HepG2 (cell line): ENCODE measurements at regions not wholly inside any gene's neighbourhood (a gene's known extent, or its start where the extent isn't known, plus 50 kb on each side); places are given as distances from the start of the nearest gene placed in this dataset.

ENCODE experiments used
- ATAC-seq: fragments of 200-7000 bp; cut with Tn5 transposase; 3 replicates; pipeline ENCODE4 v1.9.1; 2020; ENCODE audit warnings: mild to moderate bottlenecking, moderate library complexity
- BruUV-seq: library from RNA; stranded (reverse); fragments of 400-500 nt; replicated peaks from 2 replicates; lab custom pipeline; 2021; lab: Mats Ljungman, UMichigan
- CTCF ChIA-PET: fragments of 300-600 bp; formaldehyde crosslinking; extraction: SDS; loops from one replicate; lab custom pipeline; 2021; ENCODE audit warnings: low total read pairs, inconsistent platforms, low intra/inter-chr PET ratio; lab: Yijun Ruan, JAX
- POLR2A ChIA-PET: fragments of 350-600 bp; sonication (Branson Sonifier 250); formaldehyde crosslinking; loops from one replicate; lab custom pipeline; 2020; ENCODE audit warnings: antibody characterized with exemption, inconsistent platforms; lab: Yijun Ruan, JAX
- DNase-seq: peaks from one replicate; pipeline ENCODE4 v3.0.0-alpha.2; 2015; ENCODE audit warnings: low spot score
- FAIRE-seq: peaks from 3 replicates; lab custom pipeline; 2011; peaks lifted over from hg19 to GRCh38; lab: Jason Lieb, UNC
- H2AFZ ChIP-seq: one replicate; pipeline ENCODE4 v1.6.1; 2011; ENCODE audit warnings: low read length, inconsistent platforms
- H3K27ac ChIP-seq: fragments of 300-600 bp; 3 replicates; pipeline ENCODE4 v1.8.0; 2011; ENCODE audit warnings: mixed run types, mild to moderate bottlenecking, mixed read lengths, low read length, inconsistent platforms; ENCODE audit not compliant: insufficient read depth; ENCODE audit errors: extremely low read length
- H3K27me3 ChIP-seq, 2 experiments: fragments of 200-600 bp in 1 of 2; 2 replicates in 1 of 2; 3 replicates in 1 of 2; pipeline versions ENCODE4 v1.6.0 to v1.8.0; 2011; ENCODE audit warnings: low read length in 2 of 2, mild to moderate bottlenecking in 2 of 2, moderate library complexity in 2 of 2, inconsistent platforms in 1 of 2; ENCODE audit not compliant: insufficient read depth in 2 of 2, control insufficient read depth in 1 of 2
- H3K36me3 ChIP-seq, 2 experiments: fragments of 200-600 bp in 1 of 2; replicated peaks in 1 of 2; 2 replicates in 1 of 2; 3 replicates in 1 of 2; pipeline versions ENCODE4 v1.5.1 to v1.8.0; 2011; ENCODE audit warnings: low read length in 2 of 2, inconsistent platforms in 1 of 2; ENCODE audit not compliant: insufficient read depth in 2 of 2, control insufficient read depth in 1 of 2
- H3K4me1 ChIP-seq: 2 replicates; pipeline ENCODE4 v1.5.1; 2012; ENCODE audit warnings: low read length, inconsistent platforms; ENCODE audit not compliant: insufficient read depth
- H3K4me2 ChIP-seq: 2 replicates; pipeline ENCODE4 v1.6.0; 2011; ENCODE audit warnings: low read depth, low read length, inconsistent platforms
- H3K4me3 ChIP-seq, 3 experiments: fragments of 200-600 bp in 1 of 3; sonication (generic), shearing (Covaris generic) in 1 of 3; replicated peaks in 1 of 3; 2 replicates each; pipeline ENCODE4 v1.5.1; 2011 to 2016; ENCODE audit warnings: low read length in 3 of 3, inconsistent platforms in 2 of 3, low read depth in 2 of 3, mild to moderate bottlenecking in 2 of 3, control low read depth in 1 of 3, mixed read lengths in 1 of 3; ENCODE audit not compliant: insufficient read depth in 1 of 3
- H3K79me2 ChIP-seq: one replicate; pipeline ENCODE4 v1.6.1; 2011; ENCODE audit warnings: low read length, inconsistent platforms; ENCODE audit not compliant: insufficient read depth
- H3K9ac ChIP-seq: 2 replicates; pipeline ENCODE4 v1.6.0; 2011; ENCODE audit warnings: mild to moderate bottlenecking, low read depth, low read length, inconsistent platforms; ENCODE audit not compliant: insufficient read depth
- H3K9me3 ChIP-seq: 2 replicates; pipeline ENCODE4 v1.5.1; 2012; ENCODE audit warnings: mild to moderate bottlenecking, low read length
- H4K20me1 ChIP-seq: 2 replicates; pipeline ENCODE4 v1.6.0; 2011; ENCODE audit warnings: inconsistent platforms, mild to moderate bottlenecking, low read length, moderate library complexity; ENCODE audit not compliant: insufficient read depth
- MATR3 ChIP-seq: sonication (generic); formaldehyde crosslinking; IDR thresholded peaks from 2 replicates; pipeline ENCODE4 v1.4.0; 2020; ENCODE audit warnings: missing genetic modification reagents
- PCBP1 ChIP-seq: fragments of 200-400 bp; formaldehyde crosslinking; IDR thresholded peaks from 2 replicates; pipeline ENCODE4 v1.6.1; 2017; ENCODE audit warnings: mild to moderate bottlenecking, low read depth, low read length, borderline replicate concordance
- SPEN ChIP-seq: sonication (generic); formaldehyde crosslinking; IDR thresholded peaks from 2 replicates; pipeline ENCODE4 v1.5.1; 2020; ENCODE audit warnings: low read depth, mild to moderate bottlenecking, missing genetic modification reagents
- TMF1 ChIP-seq: sonication (generic); formaldehyde crosslinking; IDR thresholded peaks from 2 replicates; pipeline ENCODE4 v1.8.1; 2022; ENCODE audit warnings: low read depth, missing genetic modification reagents
- ZNF253 ChIP-seq: sonication (generic); formaldehyde crosslinking; IDR thresholded peaks from 2 replicates; pipeline ENCODE4 v1.8.0; 2022; ENCODE audit warnings: mild to moderate bottlenecking, missing genetic modification reagents, borderline replicate concordance
- ZNF546 ChIP-seq: sonication (generic); formaldehyde crosslinking; conservative IDR thresholded peaks from 2 replicates; pipeline ENCODE4 v1.8.1; 2023; ENCODE audit warnings: mild to moderate bottlenecking, missing genetic modification reagents
- ZNF83 ChIP-seq: sonication (generic); formaldehyde crosslinking; IDR thresholded peaks from 2 replicates; pipeline ENCODE4 v1.4.0; 2020; ENCODE audit warnings: missing genetic modification reagents, mild to moderate bottlenecking, borderline replicate concordance
- WGBS: methylation state at CpG from one replicate; pipeline ENCODE4 v1.1.6; 2017; ENCODE audit warnings: low lambda C conversion rate; 5-methylcytosine and 5-hydroxymethylcytosine counted together
- in situ Hi-C: cut with HindIII; loops from 2 replicates; pipeline ENCODE4 v1.10.0; 2017; ENCODE audit warnings: low pct_unique_long_range_greater_than_20kb; ENCODE audit not compliant: extremely low pct_ligation_motif_present
- intact Hi-C: fragments of 100-400 bp; cut with micrococcal nuclease; formaldehyde crosslinking; loops from one replicate; pipeline ENCODE4 v1.10.0; 2022; ENCODE audit not compliant: unreplicated experiment
- TF ChIP-seq, protein P1 (sequence below): sonication (generic); formaldehyde crosslinking; IDR thresholded peaks from 2 replicates; pipeline ENCODE4 v1.4.0; 2020; ENCODE audit warnings: missing genetic modification reagents, mild to moderate bottlenecking, borderline replicate concordance
- TF ChIP-seq, protein P2 (sequence below): sonication (generic); formaldehyde crosslinking; IDR thresholded peaks from 2 replicates; pipeline ENCODE4 v1.5.0; 2020; ENCODE audit warnings: mild to moderate bottlenecking, missing genetic modification reagents
- TF ChIP-seq, protein P3 (sequence below): sonication (generic); formaldehyde crosslinking; IDR thresholded peaks from 2 replicates; pipeline ENCODE4 v1.5.0; 2020; ENCODE audit warnings: mild to moderate bottlenecking, missing genetic modification reagents, borderline replicate concordance

DNA sequence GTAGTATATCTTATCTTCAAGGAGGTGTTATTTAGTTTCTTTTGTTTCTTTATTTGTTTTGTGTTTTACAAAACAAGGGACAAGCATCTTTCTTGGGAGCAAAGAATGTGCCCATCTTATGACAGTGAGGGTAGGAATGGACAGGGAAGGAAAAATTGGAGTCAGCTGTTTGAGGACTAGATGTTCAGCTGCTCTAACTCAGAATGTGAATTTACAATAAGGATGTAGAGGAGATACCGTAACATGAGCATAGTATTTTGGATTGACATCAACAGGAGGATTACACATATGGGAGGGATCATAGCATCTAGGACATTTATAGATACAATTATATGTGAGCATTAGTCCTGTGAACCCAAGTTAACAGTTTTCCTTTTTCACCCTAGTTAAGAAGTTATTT, 89.0 kb upstream of the GK2 start:
- WGBS, result 8% methylated on average over 1 of the region's 1 CpG
- no TSS peak for BruUV-seq
- intact Hi-C loops (no loop called here), in situ Hi-C loops (no loop called here)
- Histone ChIP-seq H3K79me2 (no peaks in the 10 kb centered on the region), H3K4me2 (no peak overlapping the region), H3K9ac (no peak overlapping the region), H3K27me3 (no peaks in the 10 kb centered on the region), H3K27ac (no peak overlapping the region), H3K36me3 (no peaks in the 10 kb centered on the region), H4K20me1 (no peaks in the 10 kb centered on the region), H3K4me3 (no peak overlapping the region), H3K4me1 (peaks cover 7% of the 10 kb centered on the region), H3K9me3 (no peaks in the 10 kb centered on the region), H2AFZ (no peak overlapping the region)
- ChIA-PET POLR2A (no interaction called here), CTCF (no interaction called here)
- FAIRE-seq (no peak), DNase-seq (no peak), ATAC-seq (no peak)
- TF ChIP-seq ZNF546 (no peak), TMF1 (no peak), ZNF253 (no peak), PCBP1 (no peak), ZNF83 (CRISPR knock-in tag) (no peak), SPEN (CRISPR knock-in tag) (no peak), MATR3 (CRISPR knock-in tag) (no peak)
- TF ChIP-seq, protein P1, sequence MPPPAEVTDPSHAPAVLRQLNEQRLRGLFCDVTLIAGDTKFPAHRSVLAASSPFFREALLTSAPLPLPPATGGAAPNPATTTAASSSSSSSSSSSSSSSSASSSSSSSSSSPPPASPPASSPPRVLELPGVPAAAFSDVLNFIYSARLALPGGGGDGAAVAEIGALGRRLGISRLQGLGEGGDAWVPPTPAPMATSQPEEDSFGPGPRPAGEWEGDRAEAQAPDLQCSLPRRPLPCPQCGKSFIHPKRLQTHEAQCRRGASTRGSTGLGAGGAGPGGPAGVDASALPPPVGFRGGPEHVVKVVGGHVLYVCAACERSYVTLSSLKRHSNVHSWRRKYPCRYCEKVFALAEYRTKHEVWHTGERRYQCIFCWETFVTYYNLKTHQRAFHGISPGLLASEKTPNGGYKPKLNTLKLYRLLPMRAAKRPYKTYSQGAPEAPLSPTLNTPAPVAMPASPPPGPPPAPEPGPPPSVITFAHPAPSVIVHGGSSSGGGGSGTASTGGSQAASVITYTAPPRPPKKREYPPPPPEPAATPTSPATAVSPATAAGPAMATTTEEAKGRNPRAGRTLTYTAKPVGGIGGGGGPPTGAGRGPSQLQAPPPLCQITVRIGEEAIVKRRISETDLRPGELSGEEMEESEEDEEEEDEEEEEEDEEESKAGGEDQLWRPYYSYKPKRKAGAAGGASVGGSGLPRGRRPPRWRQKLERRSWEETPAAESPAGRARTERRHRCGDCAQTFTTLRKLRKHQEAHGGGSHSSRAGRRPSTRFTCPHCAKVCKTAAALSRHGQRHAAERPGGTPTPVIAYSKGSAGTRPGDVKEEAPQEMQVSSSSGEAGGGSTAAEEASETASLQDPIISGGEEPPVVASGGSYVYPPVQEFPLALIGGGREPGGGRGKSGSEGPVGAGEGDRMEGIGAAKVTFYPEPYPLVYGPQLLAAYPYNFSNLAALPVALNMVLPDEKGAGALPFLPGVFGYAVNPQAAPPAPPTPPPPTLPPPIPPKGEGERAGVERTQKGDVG (CRISPR knock-in tag), result no peak
- TF ChIP-seq, protein P2, sequence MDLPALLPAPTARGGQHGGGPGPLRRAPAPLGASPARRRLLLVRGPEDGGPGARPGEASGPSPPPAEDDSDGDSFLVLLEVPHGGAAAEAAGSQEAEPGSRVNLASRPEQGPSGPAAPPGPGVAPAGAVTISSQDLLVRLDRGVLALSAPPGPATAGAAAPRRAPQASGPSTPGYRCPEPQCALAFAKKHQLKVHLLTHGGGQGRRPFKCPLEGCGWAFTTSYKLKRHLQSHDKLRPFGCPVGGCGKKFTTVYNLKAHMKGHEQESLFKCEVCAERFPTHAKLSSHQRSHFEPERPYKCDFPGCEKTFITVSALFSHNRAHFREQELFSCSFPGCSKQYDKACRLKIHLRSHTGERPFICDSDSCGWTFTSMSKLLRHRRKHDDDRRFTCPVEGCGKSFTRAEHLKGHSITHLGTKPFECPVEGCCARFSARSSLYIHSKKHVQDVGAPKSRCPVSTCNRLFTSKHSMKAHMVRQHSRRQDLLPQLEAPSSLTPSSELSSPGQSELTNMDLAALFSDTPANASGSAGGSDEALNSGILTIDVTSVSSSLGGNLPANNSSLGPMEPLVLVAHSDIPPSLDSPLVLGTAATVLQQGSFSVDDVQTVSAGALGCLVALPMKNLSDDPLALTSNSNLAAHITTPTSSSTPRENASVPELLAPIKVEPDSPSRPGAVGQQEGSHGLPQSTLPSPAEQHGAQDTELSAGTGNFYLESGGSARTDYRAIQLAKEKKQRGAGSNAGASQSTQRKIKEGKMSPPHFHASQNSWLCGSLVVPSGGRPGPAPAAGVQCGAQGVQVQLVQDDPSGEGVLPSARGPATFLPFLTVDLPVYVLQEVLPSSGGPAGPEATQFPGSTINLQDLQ (CRISPR knock-in tag), result no peak
- TF ChIP-seq, protein P3, sequence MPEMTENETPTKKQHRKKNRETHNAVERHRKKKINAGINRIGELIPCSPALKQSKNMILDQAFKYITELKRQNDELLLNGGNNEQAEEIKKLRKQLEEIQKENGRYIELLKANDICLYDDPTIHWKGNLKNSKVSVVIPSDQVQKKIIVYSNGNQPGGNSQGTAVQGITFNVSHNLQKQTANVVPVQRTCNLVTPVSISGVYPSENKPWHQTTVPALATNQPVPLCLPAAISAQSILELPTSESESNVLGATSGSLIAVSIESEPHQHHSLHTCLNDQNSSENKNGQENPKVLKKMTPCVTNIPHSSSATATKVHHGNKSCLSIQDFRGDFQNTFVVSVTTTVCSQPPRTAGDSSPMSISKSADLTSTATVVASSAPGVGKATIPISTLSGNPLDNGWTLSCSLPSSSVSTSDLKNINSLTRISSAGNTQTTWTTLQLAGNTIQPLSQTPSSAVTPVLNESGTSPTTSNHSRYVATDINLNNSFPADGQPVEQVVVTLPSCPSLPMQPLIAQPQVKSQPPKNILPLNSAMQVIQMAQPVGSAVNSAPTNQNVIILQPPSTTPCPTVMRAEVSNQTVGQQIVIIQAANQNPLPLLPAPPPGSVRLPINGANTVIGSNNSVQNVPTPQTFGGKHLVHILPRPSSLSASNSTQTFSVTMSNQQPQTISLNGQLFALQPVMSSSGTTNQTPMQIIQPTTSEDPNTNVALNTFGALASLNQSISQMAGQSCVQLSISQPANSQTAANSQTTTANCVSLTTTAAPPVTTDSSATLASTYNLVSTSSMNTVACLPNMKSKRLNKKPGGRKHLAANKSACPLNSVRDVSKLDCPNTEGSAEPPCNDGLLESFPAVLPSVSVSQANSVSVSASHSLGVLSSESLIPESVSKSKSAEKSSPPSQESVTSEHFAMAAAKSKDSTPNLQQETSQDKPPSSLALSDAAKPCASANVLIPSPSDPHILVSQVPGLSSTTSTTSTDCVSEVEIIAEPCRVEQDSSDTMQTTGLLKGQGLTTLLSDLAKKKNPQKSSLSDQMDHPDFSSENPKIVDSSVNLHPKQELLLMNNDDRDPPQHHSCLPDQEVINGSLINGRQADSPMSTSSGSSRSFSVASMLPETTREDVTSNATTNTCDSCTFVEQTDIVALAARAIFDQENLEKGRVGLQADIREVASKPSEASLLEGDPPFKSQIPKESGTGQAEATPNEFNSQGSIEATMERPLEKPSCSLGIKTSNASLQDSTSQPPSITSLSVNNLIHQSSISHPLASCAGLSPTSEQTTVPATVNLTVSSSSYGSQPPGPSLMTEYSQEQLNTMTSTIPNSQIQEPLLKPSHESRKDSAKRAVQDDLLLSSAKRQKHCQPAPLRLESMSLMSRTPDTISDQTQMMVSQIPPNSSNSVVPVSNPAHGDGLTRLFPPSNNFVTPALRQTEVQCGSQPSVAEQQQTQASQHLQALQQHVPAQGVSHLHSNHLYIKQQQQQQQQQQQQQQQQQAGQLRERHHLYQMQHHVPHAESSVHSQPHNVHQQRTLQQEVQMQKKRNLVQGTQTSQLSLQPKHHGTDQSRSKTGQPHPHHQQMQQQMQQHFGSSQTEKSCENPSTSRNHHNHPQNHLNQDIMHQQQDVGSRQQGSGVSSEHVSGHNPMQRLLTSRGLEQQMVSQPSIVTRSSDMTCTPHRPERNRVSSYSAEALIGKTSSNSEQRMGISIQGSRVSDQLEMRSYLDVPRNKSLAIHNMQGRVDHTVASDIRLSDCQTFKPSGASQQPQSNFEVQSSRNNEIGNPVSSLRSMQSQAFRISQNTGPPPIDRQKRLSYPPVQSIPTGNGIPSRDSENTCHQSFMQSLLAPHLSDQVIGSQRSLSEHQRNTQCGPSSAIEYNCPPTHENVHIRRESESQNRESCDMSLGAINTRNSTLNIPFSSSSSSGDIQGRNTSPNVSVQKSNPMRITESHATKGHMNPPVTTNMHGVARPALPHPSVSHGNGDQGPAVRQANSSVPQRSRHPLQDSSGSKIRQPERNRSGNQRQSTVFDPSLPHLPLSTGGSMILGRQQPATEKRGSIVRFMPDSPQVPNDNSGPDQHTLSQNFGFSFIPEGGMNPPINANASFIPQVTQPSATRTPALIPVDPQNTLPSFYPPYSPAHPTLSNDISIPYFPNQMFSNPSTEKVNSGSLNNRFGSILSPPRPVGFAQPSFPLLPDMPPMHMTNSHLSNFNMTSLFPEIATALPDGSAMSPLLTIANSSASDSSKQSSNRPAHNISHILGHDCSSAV (CRISPR knock-in tag), result no peak
